Ishikawa (cell line): ENCODE measurements at regions not wholly inside any gene's neighbourhood (a gene's known extent, or its start where the extent isn't known, plus 50 kb on each side); places are given as distances from the start of the nearest gene placed in this dataset.

Experiments
- CEBPB ChIP-seq: IDR thresholded peaks from 2 replicates; pipeline ENCODE4 v1.6.1; 2012
- EGR1 ChIP-seq: IDR thresholded peaks from 2 replicates; pipeline ENCODE4 v1.6.1; 2012
- FOXM1 ChIP-seq: IDR thresholded peaks from 2 replicates; pipeline ENCODE4 v1.6.1; 2012; ENCODE audit warnings: low read depth, borderline replicate concordance
- MAX ChIP-seq: IDR thresholded peaks from 2 replicates; pipeline ENCODE4 v1.6.1; 2012
- REST ChIP-seq: IDR thresholded peaks from 2 replicates; pipeline ENCODE4 v1.6.1; 2012; ENCODE audit warnings: low read depth, mild to moderate bottlenecking
- TAF1 ChIP-seq: IDR thresholded peaks from 2 replicates; pipeline ENCODE4 v1.6.1; 2012; ENCODE audit warnings: low read depth, mild to moderate bottlenecking
- TEAD4 ChIP-seq: IDR thresholded peaks from 2 replicates; pipeline ENCODE4 v1.6.1; 2012
- YY1 ChIP-seq: IDR thresholded peaks from 2 replicates; pipeline ENCODE4 v1.6.1; 2012; ENCODE audit warnings: low read depth
- ZBTB7A ChIP-seq: IDR thresholded peaks from 2 replicates; pipeline ENCODE4 v1.6.1; 2012; ENCODE audit warnings: low read depth

GRCh38 chr22:26975865-26976264 lies 318.5 kb downstream of the MIAT start:
- TF ChIP-seq MAX, result no peak
- TF ChIP-seq REST, result no peak
- TF ChIP-seq CEBPB, result no peak
- TF ChIP-seq TEAD4, result no peak
- TF ChIP-seq EGR1, result no peak
- no peak for TF ChIP-seq ZBTB7A
- TF ChIP-seq TAF1, result no peak
- no peak for TF ChIP-seq FOXM1
- TF ChIP-seq YY1, result no peak
